ENCODE measurements at regions not wholly inside any gene's neighbourhood (a gene's known extent, or its start where the extent isn't known, plus 50 kb on each side); places are given as distances from the start of the nearest gene placed in this dataset.

GRCh38 chr4:177246641-177247584 is 62.8 kb upstream of the NEIL3 start:
- TF ChIP-seq, protein P1, sequence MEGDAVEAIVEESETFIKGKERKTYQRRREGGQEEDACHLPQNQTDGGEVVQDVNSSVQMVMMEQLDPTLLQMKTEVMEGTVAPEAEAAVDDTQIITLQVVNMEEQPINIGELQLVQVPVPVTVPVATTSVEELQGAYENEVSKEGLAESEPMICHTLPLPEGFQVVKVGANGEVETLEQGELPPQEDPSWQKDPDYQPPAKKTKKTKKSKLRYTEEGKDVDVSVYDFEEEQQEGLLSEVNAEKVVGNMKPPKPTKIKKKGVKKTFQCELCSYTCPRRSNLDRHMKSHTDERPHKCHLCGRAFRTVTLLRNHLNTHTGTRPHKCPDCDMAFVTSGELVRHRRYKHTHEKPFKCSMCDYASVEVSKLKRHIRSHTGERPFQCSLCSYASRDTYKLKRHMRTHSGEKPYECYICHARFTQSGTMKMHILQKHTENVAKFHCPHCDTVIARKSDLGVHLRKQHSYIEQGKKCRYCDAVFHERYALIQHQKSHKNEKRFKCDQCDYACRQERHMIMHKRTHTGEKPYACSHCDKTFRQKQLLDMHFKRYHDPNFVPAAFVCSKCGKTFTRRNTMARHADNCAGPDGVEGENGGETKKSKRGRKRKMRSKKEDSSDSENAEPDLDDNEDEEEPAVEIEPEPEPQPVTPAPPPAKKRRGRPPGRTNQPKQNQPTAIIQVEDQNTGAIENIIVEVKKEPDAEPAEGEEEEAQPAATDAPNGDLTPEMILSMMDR (IDR thresholded peaks at IDR 0.05), result no peak
- TF ChIP-seq EP300 (IDR thresholded peaks at IDR 0.05), result no peak
- no peak for TF ChIP-seq POLR2A (IDR thresholded peaks at IDR 0.05)

Data from suprapubic skin (tissue), 3 donors.